ENCODE measurements at regions not wholly inside any gene's neighbourhood (a gene's known extent, or its start where the extent isn't known, plus 50 kb on each side); places are given as distances from the start of the nearest gene placed in this dataset.

- TF ChIP-seq ZNF121 (tag by site-specific recombination; IDR thresholded peaks at IDR 0.05) = no peak
- no peak for TF ChIP-seq BCL11A (tag by site-specific recombination; IDR thresholded peaks at IDR 0.05; ENCODE audit: low read depth)
- TF ChIP-seq ZNF366 (tag by site-specific recombination; conservative IDR thresholded peaks at IDR 0.05) = no peak
- no peak for TF ChIP-seq KLF9 (tag by site-specific recombination; IDR thresholded peaks at IDR 0.05; ENCODE audit: low read depth)
- no peak for TF ChIP-seq SALL2 (tag by site-specific recombination; IDR thresholded peaks at IDR 0.05; ENCODE audit: borderline replicate concordance)
- TF ChIP-seq ZFP41 (tag by site-specific recombination; IDR thresholded peaks at IDR 0.05; ENCODE audit: borderline replicate concordance) = no peak
- no peak for TF ChIP-seq CTCF (tag by site-specific recombination; IDR thresholded peaks at IDR 0.05)
- TF ChIP-seq ZNF513 (tag by site-specific recombination; IDR thresholded peaks at IDR 0.05) = no peak
- no peak for TF ChIP-seq REST (tag by site-specific recombination; IDR thresholded peaks at IDR 0.05)
- no peak for TF ChIP-seq ZNF548 (tag by site-specific recombination; IDR thresholded peaks at IDR 0.05)
- TF ChIP-seq ZNF660 (tag by site-specific recombination; IDR thresholded peaks at IDR 0.05) = no peak
- no peak for TF ChIP-seq ZNF302 (tag by site-specific recombination; IDR thresholded peaks at IDR 0.05; ENCODE audit: low read depth)
These were observed 122.9 kb upstream of the ZNF716 start for GRCh38 chr7:57327081-57327480.

All from HEK293 (cell line).